ENCODE measurements at regions not wholly inside any gene's neighbourhood (a gene's known extent, or its start where the extent isn't known, plus 50 kb on each side); places are given as distances from the start of the nearest gene placed in this dataset.

DNA sequence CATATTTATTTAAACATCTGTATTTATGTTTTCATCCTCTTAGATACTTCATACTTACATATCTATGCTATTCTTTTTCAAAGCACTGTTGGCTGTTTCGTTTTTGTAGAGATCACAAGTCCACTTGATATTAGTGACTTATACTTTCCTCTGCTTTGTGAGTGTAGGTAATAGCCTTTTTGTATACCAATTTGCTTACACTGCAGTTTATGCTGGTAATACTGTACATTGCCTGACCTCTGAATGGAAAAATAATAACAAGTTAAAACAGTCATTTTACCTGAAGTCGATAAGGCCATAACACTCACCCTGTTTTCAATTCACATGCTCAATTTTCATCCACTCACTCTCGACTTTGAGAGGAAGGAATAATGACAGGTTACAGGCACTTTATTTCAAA, 89.9 kb upstream of the NANOGP8 start:
- TF ChIP-seq, protein P1, sequence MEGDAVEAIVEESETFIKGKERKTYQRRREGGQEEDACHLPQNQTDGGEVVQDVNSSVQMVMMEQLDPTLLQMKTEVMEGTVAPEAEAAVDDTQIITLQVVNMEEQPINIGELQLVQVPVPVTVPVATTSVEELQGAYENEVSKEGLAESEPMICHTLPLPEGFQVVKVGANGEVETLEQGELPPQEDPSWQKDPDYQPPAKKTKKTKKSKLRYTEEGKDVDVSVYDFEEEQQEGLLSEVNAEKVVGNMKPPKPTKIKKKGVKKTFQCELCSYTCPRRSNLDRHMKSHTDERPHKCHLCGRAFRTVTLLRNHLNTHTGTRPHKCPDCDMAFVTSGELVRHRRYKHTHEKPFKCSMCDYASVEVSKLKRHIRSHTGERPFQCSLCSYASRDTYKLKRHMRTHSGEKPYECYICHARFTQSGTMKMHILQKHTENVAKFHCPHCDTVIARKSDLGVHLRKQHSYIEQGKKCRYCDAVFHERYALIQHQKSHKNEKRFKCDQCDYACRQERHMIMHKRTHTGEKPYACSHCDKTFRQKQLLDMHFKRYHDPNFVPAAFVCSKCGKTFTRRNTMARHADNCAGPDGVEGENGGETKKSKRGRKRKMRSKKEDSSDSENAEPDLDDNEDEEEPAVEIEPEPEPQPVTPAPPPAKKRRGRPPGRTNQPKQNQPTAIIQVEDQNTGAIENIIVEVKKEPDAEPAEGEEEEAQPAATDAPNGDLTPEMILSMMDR (conservative IDR thresholded peaks at IDR 0.05; ENCODE audit: low read depth, low read length) = no peak
- no peak for TF ChIP-seq RFX5 (IDR thresholded peaks at IDR 0.05; ENCODE audit: low read depth, low read length)
- TF ChIP-seq CEBPB (IDR thresholded peaks at IDR 0.05; ENCODE audit: low read depth, low read length) = no peak
- TF ChIP-seq POLR2A (IDR thresholded peaks at IDR 0.05; ENCODE audit: low read depth, low read length) = no peak
- no peak for TF ChIP-seq BHLHE40 (IDR thresholded peaks at IDR 0.05; ENCODE audit: low read depth, low read length)
- TF ChIP-seq, protein P2, sequence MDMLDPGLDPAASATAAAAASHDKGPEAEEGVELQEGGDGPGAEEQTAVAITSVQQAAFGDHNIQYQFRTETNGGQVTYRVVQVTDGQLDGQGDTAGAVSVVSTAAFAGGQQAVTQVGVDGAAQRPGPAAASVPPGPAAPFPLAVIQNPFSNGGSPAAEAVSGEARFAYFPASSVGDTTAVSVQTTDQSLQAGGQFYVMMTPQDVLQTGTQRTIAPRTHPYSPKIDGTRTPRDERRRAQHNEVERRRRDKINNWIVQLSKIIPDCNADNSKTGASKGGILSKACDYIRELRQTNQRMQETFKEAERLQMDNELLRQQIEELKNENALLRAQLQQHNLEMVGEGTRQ (IDR thresholded peaks at IDR 0.05; ENCODE audit: low read depth, low read length) = no peak
- TF ChIP-seq CHD1 (IDR thresholded peaks at IDR 0.05; ENCODE audit: low read depth, low read length) = no peak
- no peak for TF ChIP-seq FOS (IDR thresholded peaks at IDR 0.05; ENCODE audit: low read depth, low read length)
- TF ChIP-seq RCOR1 (IDR thresholded peaks at IDR 0.05; ENCODE audit: insufficient replicate concordance, low read length) = no peak
- TF ChIP-seq, protein P3, sequence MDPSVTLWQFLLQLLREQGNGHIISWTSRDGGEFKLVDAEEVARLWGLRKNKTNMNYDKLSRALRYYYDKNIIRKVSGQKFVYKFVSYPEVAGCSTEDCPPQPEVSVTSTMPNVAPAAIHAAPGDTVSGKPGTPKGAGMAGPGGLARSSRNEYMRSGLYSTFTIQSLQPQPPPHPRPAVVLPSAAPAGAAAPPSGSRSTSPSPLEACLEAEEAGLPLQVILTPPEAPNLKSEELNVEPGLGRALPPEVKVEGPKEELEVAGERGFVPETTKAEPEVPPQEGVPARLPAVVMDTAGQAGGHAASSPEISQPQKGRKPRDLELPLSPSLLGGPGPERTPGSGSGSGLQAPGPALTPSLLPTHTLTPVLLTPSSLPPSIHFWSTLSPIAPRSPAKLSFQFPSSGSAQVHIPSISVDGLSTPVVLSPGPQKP (IDR thresholded peaks at IDR 0.05; ENCODE audit: borderline replicate concordance, low read depth, low read length) = no peak
- no peak for TF ChIP-seq SMC3 (IDR thresholded peaks at IDR 0.05; ENCODE audit: low read depth, low read length)
- no peak for TF ChIP-seq NFE2L2 (IDR thresholded peaks at IDR 0.05; ENCODE audit: low read depth, low read length)
- no peak for TF ChIP-seq RAD21 (IDR thresholded peaks at IDR 0.05; ENCODE audit: low read length)
